Spleen (tissue), 7 donors: ENCODE measurements at regions not wholly inside any gene's neighbourhood (a gene's known extent, or its start where the extent isn't known, plus 50 kb on each side); places are given as distances from the start of the nearest gene placed in this dataset.

Source experiments
- CTCF ChIP-seq, 11 experiments: fragments of 200-600 bp in 7 of 11; fragments of 450-650 bp in 4 of 11; sonication (generic) in 4 of 11; IDR thresholded peaks in 8 of 11; conservative IDR thresholded peaks in 3 of 11; 1 replicate in 7 of 11; 2 replicates in 4 of 11; pipeline versions ENCODE4 v1.4.0 to v1.8.0; 2016 to 2021; ENCODE audit warnings: antibody characterized with exemption in 11 of 11, inconsistent platforms in 4 of 11, mild to moderate bottlenecking in 1 of 11
- POLR2A ChIP-seq, 3 donors: fragments of 450-650 bp; IDR thresholded peaks; one replicate each; pipeline ENCODE4 v1.5.1; 2017; ENCODE audit warnings: antibody characterized with exemption in 3 of 3, mild to moderate bottlenecking in 1 of 3
- POLR2AphosphoS5 ChIP-seq, 3 donors: sonication (generic); formaldehyde crosslinking; IDR thresholded peaks; one replicate each; pipeline ENCODE4 v1.5.1; 2017; ENCODE audit warnings: antibody characterized with exemption in 3 of 3
- donor health status: DM: no; HTN: no; CAD: no; lungs with moderate emphysema.
- donor health status: DM: no; HTN: no; CAD: no.
- donor health status: DM: no; HTN: no; CAD: no.

- TF ChIP-seq CTCF (IDR thresholded peaks at IDR 0.05 in 8 of 11, conservative IDR thresholded peaks at IDR 0.05 in 3 of 11) (no peak), POLR2A (IDR thresholded peaks at IDR 0.05) (no peak), POLR2AphosphoS5 (IDR thresholded peaks at IDR 0.05) (no peak)
Observed at GRCh38 chr11:11045156-11045930, 187.5 kb upstream of the ZBED5 start.
